Mucosa of descending colon (tissue), 3 donors: ENCODE measurements at regions not wholly inside any gene's neighbourhood (a gene's known extent, or its start where the extent isn't known, plus 50 kb on each side); places are given as distances from the start of the nearest gene placed in this dataset.
"Not testable (repeated sequence)": the region's sequence is repeated elsewhere in the genome, so short reads cannot be mapped to it uniquely, and the experiment has no call there.

Source experiments
- ATAC-seq: fragments of 200-7000 bp; cut with Tn5 transposase; one replicate; pipeline ENCODE4 v1.9.1; 2020; ENCODE audit warnings: mild to moderate bottlenecking, moderate library complexity
- DNase-seq, 3 donors: peaks; one replicate each; pipeline ENCODE4 v3.0.0-alpha.2; 2020
- H3K36me3 ChIP-seq: fragments of 200-600 bp; one replicate; pipeline ENCODE4 v1.8.0; 2021; ENCODE audit warnings: low read depth, mild to moderate bottlenecking
- H3K4me1 ChIP-seq: fragments of 200-600 bp; one replicate; pipeline ENCODE4 v1.8.0; 2021; ENCODE audit warnings: low read depth, mild to moderate bottlenecking
- H3K4me3 ChIP-seq: fragments of 200-600 bp; one replicate; pipeline ENCODE4 v1.8.0; 2021; ENCODE audit warnings: mild to moderate bottlenecking
- H3K9me3 ChIP-seq: fragments of 200-600 bp; one replicate; pipeline ENCODE4 v1.8.0; 2021; ENCODE audit warnings: mild to moderate bottlenecking
- intact Hi-C, 2 donors: fragments of 100-400 bp; cut with DNase I in 1 of 2; cut with micrococcal nuclease in 1 of 2; formaldehyde crosslinking; loops; one replicate each; pipeline versions ENCODE4 v1.11.0 to v1.11.1; 2022; cut with DNase I, micrococcal nuclease
- TF ChIP-seq, protein P1 (sequence below): fragments of 200-600 bp; IDR thresholded peaks from one replicate; pipeline ENCODE4 v1.8.0; 2022; ENCODE audit warnings: antibody characterized with exemption, mild to moderate bottlenecking
- donor health status: DM: no; HTN: no; CAD: no; lungs with moderate emphysema.
- donor health status: DM: no; HTN: no; CAD: no.
- donor health status: DM: no; HTN: yes; CAD: no.

DNA sequence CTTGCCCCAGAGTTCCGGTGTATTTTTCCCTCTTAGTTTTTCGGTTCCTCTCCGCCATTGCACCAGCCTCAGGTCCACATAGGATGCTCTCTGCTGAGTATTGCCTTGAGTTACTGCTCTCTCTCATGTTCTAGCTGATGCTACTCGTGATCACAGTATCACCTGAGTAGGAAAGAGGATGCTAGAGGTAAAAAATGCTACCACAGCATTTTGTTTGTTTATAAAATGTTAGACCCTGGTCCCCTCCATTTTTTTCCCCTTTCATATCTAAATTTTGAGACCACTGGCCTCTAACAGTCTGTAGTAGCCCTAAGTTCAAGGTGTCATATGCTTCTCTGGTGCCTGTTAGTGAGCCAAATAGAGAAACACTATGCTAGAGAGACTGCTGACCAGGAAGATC, 175.5 kb downstream of the OR2B2 start:
- DNase-seq (no peak), ATAC-seq (no peak)
- intact Hi-C loops: no loop called here
- TF ChIP-seq, protein P1, sequence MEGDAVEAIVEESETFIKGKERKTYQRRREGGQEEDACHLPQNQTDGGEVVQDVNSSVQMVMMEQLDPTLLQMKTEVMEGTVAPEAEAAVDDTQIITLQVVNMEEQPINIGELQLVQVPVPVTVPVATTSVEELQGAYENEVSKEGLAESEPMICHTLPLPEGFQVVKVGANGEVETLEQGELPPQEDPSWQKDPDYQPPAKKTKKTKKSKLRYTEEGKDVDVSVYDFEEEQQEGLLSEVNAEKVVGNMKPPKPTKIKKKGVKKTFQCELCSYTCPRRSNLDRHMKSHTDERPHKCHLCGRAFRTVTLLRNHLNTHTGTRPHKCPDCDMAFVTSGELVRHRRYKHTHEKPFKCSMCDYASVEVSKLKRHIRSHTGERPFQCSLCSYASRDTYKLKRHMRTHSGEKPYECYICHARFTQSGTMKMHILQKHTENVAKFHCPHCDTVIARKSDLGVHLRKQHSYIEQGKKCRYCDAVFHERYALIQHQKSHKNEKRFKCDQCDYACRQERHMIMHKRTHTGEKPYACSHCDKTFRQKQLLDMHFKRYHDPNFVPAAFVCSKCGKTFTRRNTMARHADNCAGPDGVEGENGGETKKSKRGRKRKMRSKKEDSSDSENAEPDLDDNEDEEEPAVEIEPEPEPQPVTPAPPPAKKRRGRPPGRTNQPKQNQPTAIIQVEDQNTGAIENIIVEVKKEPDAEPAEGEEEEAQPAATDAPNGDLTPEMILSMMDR: no peak
- no peaks in the 10 kb centered on the region for H3K36me3 ChIP-seq
- H3K9me3 ChIP-seq: no peaks in the 10 kb centered on the region
- no peak overlapping the region for H3K4me3 ChIP-seq
- H3K4me1 ChIP-seq: no peaks in the 10 kb centered on the region

DNA sequence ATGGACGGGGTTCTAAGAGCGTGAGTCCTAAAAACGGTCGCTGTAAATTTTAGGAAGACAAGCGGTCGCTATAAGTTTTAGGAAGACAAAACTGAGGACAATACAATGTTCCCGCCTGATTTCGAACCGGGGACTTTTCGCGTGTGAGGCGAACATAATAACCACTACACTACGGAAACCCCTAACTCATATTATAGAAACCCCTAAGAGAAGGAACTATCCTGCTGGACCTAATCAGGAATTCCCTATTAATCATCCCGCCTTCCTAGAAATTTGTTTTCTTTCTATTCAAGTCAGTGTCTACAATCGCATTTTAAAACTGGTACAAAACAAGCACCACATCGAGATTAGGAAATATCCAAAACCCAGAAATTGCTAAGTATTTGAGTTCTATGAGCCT, 183.8 kb downstream of the OR2B2 start:
- intact Hi-C loops: no loop called here
- no peaks in the 10 kb centered on the region for H3K9me3 ChIP-seq
- ATAC-seq: no peak
- H3K36me3 ChIP-seq: no peaks in the 10 kb centered on the region
- H3K4me3 ChIP-seq: no peak overlapping the region
- DNase-seq: no peak
- no peaks in the 10 kb centered on the region for H3K4me1 ChIP-seq
- TF ChIP-seq, protein P1: no peak

DNA sequence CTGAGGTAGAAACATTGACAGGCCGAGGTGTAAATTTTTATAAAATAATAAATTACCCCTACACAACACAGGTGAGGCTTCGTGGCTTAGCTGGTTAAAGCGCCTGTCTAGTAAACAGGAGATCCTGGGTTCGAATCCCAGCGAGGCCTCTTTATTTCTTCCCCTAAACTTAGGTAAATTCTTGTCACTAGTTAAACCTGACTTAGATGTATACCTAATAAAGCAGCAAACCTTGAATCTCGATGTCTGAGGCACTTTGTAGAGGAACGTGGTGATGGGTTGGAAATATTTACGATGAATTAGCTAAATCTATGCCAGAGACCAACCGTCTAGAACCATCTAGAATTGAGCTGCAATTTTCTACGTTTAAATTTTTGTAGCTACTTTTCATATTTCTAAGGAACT, 185.6 kb downstream of the OR2B2 start:
- Histone ChIP-seq H3K9me3 (no peaks in the 10 kb centered on the region), H3K4me1 (no peaks in the 10 kb centered on the region), H3K4me3 (no peak overlapping the region), H3K36me3 (no peaks in the 10 kb centered on the region)
- ATAC-seq: no peak
- DNase-seq: no peak
- TF ChIP-seq, protein P1: no peak
- intact Hi-C loops: no loop called here

DNA sequence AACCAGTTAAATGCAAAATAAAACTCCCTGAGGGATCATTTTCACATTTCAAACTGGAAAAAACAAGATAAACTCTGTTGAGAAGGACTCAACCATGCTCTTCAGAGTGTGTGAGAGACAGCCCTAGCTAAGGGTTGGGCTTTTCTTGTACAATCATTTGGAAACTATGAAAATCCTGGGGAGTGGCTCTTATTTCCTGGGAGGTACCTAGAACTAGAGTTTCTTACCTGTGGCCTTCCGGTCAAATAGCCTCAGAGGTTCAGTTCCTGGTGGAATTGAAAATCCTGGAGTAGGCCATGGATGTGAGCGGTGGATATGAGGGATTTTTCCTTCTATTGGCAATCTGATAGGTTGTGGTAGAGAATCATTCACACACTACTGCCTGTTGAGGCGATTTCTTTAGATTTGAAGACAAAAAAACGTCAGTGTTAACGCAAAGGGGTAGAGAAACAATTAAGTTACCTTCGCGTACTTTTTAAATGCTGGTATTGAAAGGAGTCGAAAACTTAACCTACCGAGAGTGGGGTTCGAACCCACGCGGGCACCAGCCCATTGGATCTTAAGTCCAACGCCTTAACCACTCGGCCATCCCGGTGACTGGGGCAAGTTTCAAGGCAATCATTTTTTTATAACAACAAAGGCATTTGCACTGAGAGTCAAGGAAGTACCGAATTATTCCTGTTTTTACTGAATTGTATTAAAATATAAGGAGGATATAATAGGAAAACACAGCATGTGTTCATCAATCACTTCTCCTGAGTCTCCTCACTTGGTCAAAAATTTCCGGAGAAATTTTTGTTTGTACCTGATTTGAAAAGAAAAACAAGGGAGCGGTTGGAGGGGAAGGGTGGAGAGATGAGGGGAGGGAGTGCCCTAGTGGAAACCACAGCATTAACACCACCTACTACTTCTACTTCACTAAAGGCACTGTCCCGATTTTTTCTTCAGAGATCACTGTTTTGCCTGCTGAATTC, 191.3 kb downstream of the OR2B2 start:
- Histone ChIP-seq H3K4me1 (no peaks in the 10 kb centered on the region), H3K36me3 (no peaks in the 10 kb centered on the region), H3K4me3 (no peak overlapping the region), H3K9me3 (no peaks in the 10 kb centered on the region)
- TF ChIP-seq, protein P1: no peak
- intact Hi-C loops: no loop called here
- ATAC-seq (no peak), DNase-seq (no peak)

DNA sequence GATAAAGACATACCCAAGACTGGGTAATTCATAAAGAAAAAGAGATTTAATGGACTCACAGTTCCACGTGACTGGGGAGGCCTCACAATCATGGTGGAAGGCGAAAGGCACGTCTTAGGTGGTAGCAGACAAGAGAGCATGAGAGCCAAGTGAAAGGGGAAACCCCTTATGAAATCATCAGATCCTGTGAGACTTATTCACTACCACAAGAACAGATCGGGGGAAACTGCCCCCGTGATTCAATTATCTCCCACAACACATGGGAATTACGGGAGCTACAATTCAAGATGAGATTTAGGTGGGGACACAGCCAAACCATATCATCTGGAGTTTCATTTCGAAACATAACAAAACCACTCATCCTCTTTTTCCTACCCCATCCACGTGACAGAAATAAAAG, 193.2 kb downstream of the OR2B2 start:
- H3K36me3 ChIP-seq, H3K4me1 ChIP-seq, ATAC-seq, DNase-seq, H3K9me3 ChIP-seq, intact Hi-C loops, H3K4me3 ChIP-seq: not testable (repeated sequence)

DNA sequence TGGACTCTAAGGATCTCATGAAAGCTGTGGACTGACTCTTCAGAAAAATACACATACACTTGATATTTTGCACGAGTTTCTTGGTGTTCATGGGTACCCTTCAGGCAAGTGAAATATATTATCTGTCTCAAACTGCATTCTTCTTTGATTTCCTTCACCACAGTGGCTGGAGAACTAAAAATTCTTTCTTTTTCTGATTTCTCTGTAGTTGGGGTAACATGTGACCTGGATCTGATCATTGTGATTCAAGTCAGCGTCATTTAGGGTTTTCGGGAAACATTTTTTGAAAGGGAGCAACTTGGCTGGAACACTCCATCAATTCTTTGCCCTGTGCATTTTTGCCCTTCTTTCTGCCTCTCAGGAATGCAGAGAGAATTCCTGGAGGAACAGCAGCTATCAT, 205.8 kb downstream of the OR2B2 start:
- DNase-seq: no peak
- intact Hi-C loops: no loop called here
- no peak overlapping the region for H3K4me3 ChIP-seq
- no peaks in the 10 kb centered on the region for H3K4me1 ChIP-seq
- ATAC-seq: no peak
- H3K9me3 ChIP-seq: no peaks in the 10 kb centered on the region
- H3K36me3 ChIP-seq: no peaks in the 10 kb centered on the region
- TF ChIP-seq, protein P1: no peak
